ENCODE measurements at regions not wholly inside any gene's neighbourhood (a gene's known extent, or its start where the extent isn't known, plus 50 kb on each side); places are given as distances from the start of the nearest gene placed in this dataset.

- no peak for DNase-seq (ENCODE audit: extremely low read depth in 1 of 11, low read depth in 9 of 11, low spot score in 4 of 11)
Measured at GRCh38 chr11:25727944-25728343, 604.0 kb upstream of the ANO3 start.

GRCh38 chr11:25730230-25730629, 601.7 kb upstream of the ANO3 start:
- DNase-seq (ENCODE audit: extremely low read depth in 1 of 11, low read depth in 9 of 11, low spot score in 4 of 11), result no peak

DNA sequence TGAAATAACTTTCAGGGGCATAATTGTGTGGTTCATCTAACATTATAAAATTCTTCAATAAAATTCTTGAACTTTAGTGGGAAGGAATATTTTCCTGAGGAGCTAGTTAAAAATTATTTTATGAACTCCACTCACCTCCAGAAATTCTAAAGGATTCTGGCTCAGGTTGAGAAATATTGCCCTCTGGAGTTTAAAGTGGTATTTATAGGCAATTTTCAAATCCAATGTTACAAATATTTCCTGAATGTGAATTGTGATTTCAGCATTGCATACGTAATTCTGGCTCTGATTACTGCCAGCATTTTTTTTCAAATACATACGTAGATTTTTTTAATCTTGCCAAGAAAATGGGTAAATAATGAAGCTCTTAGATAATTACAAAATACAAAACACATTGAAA, 598.2 kb upstream of the ANO3 start:
- DNase-seq (ENCODE audit: extremely low read depth in 1 of 11, low read depth in 9 of 11, low spot score in 4 of 11), result no peak

GRCh38 chr11:25734591-25735211, 597.2 kb upstream of the ANO3 start:
- peak in 7 of 11 donors; percentile 3 to 16 (median 8) for DNase-seq (ENCODE audit: extremely low read depth in 1 of 11, low read depth in 9 of 11, low spot score in 4 of 11)

- no peak for DNase-seq (ENCODE audit: extremely low read depth in 1 of 11, low read depth in 9 of 11, low spot score in 4 of 11)
Measured at GRCh38 chr11:25737071-25737675, 594.8 kb upstream of the ANO3 start.

- no peak for DNase-seq (ENCODE audit: extremely low read depth in 1 of 11, low read depth in 9 of 11, low spot score in 4 of 11)
Measured at GRCh38 chr11:25741886-25742285, 590.0 kb upstream of the ANO3 start.

- DNase-seq (ENCODE audit: extremely low read depth in 1 of 11, low read depth in 9 of 11, low spot score in 4 of 11), result no peak
Measured at GRCh38 chr11:25742800-25743199, 589.1 kb upstream of the ANO3 start.

GRCh38 chr11:25755381-25755780, 576.5 kb upstream of the ANO3 start:
- DNase-seq (ENCODE audit: extremely low read depth in 1 of 11, low read depth in 9 of 11, low spot score in 4 of 11), result no peak

DNA sequence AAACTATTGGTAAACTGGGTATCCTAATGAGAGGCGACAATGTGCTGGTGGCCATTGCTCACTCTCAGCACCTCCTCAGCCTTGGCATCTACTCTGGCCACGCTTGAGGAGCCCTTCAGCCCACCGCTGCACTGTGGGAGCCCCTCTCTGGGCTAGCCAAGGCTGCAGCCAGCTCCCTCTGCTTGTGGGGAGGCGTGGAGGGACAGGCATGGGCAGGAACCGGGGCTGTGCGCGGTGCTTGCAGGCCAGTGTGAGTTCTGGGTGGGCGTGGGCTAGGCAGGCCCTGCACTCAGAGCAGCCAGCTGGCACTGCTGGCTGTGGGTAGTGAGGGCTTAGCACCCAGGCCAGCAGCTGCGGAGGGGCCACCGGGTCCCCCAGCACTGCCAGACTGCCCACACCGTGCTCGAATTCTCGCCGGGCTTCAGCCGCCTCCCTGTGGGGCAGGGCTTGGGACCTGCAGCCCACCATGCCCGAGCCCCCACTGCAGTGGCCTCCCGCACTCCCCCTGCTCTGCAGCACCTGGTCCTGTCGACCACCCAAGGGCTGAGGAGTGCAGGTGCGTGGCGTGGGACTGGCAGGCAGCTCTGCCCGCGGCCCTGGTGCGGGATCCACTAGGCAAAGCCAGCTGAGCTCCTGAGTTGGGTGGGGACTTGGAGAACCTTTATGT, 575.9 kb upstream of the ANO3 start:
- no peak for DNase-seq (ENCODE audit: extremely low read depth in 1 of 11, low read depth in 9 of 11, low spot score in 4 of 11)

DNA sequence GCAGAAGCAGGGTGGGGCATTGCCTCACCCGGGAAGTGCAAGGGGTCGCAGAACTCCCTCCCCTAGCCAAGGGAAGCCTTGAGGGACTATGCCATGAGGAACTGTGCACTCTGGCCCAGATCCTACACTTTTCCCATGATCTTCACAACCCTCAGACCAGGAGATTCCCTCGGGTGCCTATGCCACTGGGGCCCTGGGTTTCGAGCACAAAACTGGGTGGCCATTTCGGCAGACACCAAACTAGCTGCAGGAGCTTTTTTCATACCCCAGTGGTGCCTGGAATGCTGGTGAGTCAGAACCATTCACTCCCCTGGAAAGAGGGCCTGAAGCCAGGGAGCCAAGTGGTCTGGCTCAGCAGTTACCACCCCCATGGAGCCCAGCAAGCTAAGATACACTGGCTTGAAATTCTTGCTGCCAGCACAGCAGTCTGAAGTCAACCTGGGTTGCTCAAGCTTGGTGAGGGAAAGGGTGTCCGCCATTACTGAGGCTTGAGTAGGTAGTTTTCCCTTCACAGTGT, 573.7 kb upstream of the ANO3 start:
- DNase-seq (ENCODE audit: extremely low read depth in 1 of 11, low read depth in 9 of 11, low spot score in 4 of 11), result no peak

- no peak for DNase-seq (ENCODE audit: extremely low read depth in 1 of 11, low read depth in 9 of 11, low spot score in 4 of 11)
Measured at GRCh38 chr11:25766332-25767015, 565.5 kb upstream of the ANO3 start.

- DNase-seq (ENCODE audit: extremely low read depth in 1 of 11, low read depth in 9 of 11, low spot score in 4 of 11), result no peak
Measured at GRCh38 chr11:25769287-25769686, 562.6 kb upstream of the ANO3 start.

DNA sequence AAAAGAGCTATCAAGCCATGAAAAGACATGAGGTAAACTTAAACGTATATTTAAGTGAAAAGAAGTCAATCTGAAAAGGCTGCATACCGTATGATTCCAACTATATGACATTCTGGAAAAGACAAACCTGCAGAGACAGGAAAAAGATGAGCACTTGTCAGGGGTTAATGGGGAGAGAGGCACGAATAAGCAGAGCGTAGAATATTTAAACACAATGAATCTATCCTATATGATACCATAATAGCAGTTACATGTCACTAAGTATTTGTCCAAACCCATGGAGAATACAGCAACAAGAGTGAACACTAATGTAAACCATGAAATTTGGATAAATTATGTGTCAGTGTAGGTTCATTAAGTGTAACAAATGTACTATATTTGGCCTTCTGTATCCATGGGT, 560.3 kb upstream of the ANO3 start:
- DNase-seq (ENCODE audit: extremely low read depth in 1 of 11, low read depth in 9 of 11, low spot score in 4 of 11), result no peak

DNA sequence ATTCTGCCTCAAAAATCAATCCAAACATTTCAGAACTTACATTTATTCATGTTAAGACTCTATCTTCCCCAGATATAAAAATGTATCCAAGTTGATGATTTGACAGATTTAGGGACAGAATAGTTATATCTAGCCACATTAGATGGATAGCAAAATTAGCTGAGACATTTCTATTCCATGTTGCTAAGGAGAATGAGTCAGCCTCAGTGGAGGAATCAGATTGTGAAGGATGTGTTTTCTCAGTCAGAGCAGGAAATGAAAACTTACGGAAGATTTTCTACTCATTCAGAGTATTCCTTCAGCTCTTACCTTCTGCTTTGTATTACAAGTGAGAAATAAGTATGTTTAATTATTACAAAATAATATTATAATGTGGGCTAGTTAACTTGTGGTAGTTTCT, 556.3 kb upstream of the ANO3 start:
- DNase-seq (ENCODE audit: extremely low read depth in 1 of 11, low read depth in 9 of 11, low spot score in 4 of 11), result no peak

DNA sequence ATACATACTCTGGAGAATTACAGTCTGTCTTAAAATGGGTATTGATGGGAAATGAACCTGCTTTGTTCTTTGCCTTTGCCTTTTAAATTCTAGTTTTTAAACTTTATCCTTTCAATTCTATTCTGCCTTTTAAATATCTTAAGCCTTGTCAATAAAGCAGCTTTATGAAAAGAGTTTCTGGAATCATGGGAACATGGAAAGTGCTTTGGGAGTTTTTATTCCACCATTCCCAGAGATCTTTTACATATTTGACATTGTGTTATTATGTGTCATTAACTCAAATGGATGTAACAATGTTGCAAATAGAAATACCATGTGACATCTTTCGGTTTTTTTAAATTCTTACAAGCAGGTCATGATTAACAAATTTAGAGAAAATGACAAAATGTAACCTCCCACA, 555.7 kb upstream of the ANO3 start:
- no peak for DNase-seq (ENCODE audit: extremely low read depth in 1 of 11, low read depth in 9 of 11, low spot score in 4 of 11)

DNA sequence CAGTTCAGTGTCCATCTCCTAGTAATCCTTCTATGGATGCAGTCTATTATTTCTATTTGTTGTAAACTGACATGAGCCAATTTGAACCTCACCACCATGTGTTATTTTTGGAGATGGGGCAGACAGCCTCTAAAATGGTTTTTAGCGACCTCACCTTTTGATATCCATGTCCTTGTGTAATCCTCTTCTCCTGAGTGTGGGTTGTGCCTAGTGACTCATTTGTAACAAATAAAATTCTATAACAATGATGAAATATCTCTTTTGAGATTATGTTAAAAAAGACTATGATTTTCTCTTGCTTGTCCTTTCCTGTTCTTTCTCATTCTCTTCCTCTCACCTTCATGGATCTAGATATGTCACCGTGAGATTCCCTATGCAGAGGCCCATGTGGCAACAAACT, 554.6 kb upstream of the ANO3 start:
- DNase-seq (ENCODE audit: extremely low read depth in 1 of 11, low read depth in 9 of 11, low spot score in 4 of 11), result no peak

- DNase-seq (ENCODE audit: extremely low read depth in 1 of 11, low read depth in 9 of 11, low spot score in 4 of 11), result no peak
Measured at GRCh38 chr11:25779033-25779432, 552.9 kb upstream of the ANO3 start.

DNA sequence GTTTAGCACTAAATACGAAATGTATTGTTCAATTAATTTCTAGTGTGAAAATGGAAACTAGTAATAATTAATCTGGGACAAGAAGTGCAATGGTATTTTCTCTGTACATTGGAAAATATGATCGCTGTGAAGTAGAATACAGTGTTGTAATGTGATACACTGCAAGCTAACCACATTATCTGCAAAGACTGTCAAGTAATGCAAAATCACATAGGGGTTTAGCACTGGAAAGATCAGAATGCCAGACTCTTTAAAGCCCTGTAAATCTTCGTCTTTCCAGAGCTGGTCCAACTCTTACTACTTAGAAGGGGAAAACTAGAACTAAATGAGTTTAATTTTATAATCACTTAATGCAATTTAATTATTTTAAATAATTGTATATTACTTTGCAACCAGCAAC, 544.5 kb upstream of the ANO3 start:
- DNase-seq (ENCODE audit: extremely low read depth in 1 of 11, low read depth in 9 of 11, low spot score in 4 of 11), result no peak

GRCh38 chr11:25790396-25790795, 541.5 kb upstream of the ANO3 start:
- no peak for DNase-seq (ENCODE audit: extremely low read depth in 1 of 11, low read depth in 9 of 11, low spot score in 4 of 11)

DNA sequence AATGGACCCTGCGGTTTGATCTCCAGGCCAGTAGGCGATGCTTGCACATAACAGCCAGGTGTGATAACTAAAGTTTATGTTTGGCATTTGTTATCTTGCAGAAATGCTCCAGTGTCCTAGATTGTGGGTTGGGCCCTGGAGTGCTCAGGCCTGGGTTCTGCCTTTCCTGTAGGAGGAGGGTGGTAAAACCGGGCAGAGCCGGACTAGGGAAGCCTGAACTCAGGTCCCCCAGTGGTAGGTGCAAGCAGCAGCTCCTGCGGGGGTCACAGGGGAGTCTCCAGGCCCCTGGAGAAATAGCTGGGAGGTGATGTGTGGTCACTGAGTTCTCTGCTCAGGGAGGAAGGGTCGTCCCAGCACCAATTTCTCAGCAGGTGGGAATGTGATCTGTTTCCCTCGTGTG, 538.3 kb upstream of the ANO3 start:
- no peak for DNase-seq (ENCODE audit: extremely low read depth in 1 of 11, low read depth in 9 of 11, low spot score in 4 of 11)

Data from renal cortex interstitium (tissue), 11 donors.